HG03060 (cell line): ENCODE measurements at regions not wholly inside any gene's neighbourhood (a gene's known extent, or its start where the extent isn't known, plus 50 kb on each side); places are given as distances from the start of the nearest gene placed in this dataset.

Experiments used
- ATAC-seq: cut with Tn5 transposase; IDR thresholded peaks from one replicate; pipeline ENCODE4 v1.9.1; 2021; ENCODE audit warnings: low read depth, moderate number of reproducible peaks; ENCODE audit not compliant: unreplicated experiment

GRCh38 chr7:115883629-115884028 is 146.9 kb downstream of the TFEC start:
- no peak for ATAC-seq

GRCh38 chr7:115881476-115881875 is 149.1 kb downstream of the TFEC start:
- no peak for ATAC-seq

- ATAC-seq, result no peak
Measured at GRCh38 chr7:115879171-115879570, 151.4 kb downstream of the TFEC start.

GRCh38 chr7:115869801-115870200 is 160.8 kb downstream of the TFEC start:
- ATAC-seq, result no peak

GRCh38 chr7:115869190-115869589 is 161.4 kb downstream of the TFEC start:
- no peak for ATAC-seq

- no peak for ATAC-seq
Measured at GRCh38 chr7:115868369-115868768, 162.2 kb downstream of the TFEC start.

GRCh38 chr7:115864082-115864481 is 166.5 kb downstream of the TFEC start:
- no peak for ATAC-seq

GRCh38 chr7:115851291-115851690 is 179.3 kb downstream of the TFEC start:
- no peak for ATAC-seq

- no peak for ATAC-seq
Measured at GRCh38 chr7:115850774-115851173, 179.8 kb downstream of the TFEC start.

- ATAC-seq, result no peak
Measured at GRCh38 chr7:115844857-115845256, 185.7 kb downstream of the TFEC start.

GRCh38 chr7:115840702-115841101 is 189.9 kb downstream of the TFEC start:
- ATAC-seq, result no peak

- no peak for ATAC-seq
Measured at GRCh38 chr7:115838829-115839228, 191.7 kb downstream of the TFEC start.

- no peak for ATAC-seq
Measured at GRCh38 chr7:115831371-115831770, 199.2 kb downstream of the TFEC start.

- ATAC-seq, result peak; percentile 50
Measured at GRCh38 chr7:115827305-115828045, 203.1 kb downstream of the TFEC start.

- ATAC-seq, result no peak
Measured at GRCh38 chr7:115825456-115826115, 205.0 kb downstream of the TFEC start.

- ATAC-seq, result no peak
Measured at GRCh38 chr7:115822801-115823200, 207.8 kb downstream of the TFEC start.

GRCh38 chr7:115822380-115822779 is 208.2 kb downstream of the TFEC start:
- no peak for ATAC-seq

GRCh38 chr7:115816318-115816974 is 214.1 kb downstream of the TFEC start:
- ATAC-seq, result no peak

- ATAC-seq, result no peak
Measured at GRCh38 chr7:115812794-115813193, 217.8 kb downstream of the TFEC start.

- no peak for ATAC-seq
Measured at GRCh38 chr7:115805458-115805857, 225.1 kb downstream of the TFEC start.

- ATAC-seq, result no peak
Measured at GRCh38 chr7:115802415-115802814, 228.1 kb downstream of the TFEC start.

- no peak for ATAC-seq
Measured at GRCh38 chr7:115799430-115799829, 231.1 kb downstream of the TFEC start.
